ENCODE measurements at regions not wholly inside any gene's neighbourhood (a gene's known extent, or its start where the extent isn't known, plus 50 kb on each side); places are given as distances from the start of the nearest gene placed in this dataset.

GRCh38 chr3:127358641-127359040 lies 70.8 kb upstream of the PRR20G start:
- TF ChIP-seq CTCF (IDR thresholded peaks at IDR 0.05) (no peak), POLR2A (IDR thresholded peaks at IDR 0.05) (no peak)

Measured in uterus (tissue), 2 donors.